GM10248 (cell line): ENCODE measurements at regions not wholly inside any gene's neighbourhood (a gene's known extent, or its start where the extent isn't known, plus 50 kb on each side); places are given as distances from the start of the nearest gene placed in this dataset.
"Not testable (repeated sequence)": the region's sequence is repeated elsewhere in the genome, so short reads cannot be mapped to it uniquely, and the experiment has no call there.

Experiments used
- CTCF ChIA-PET: fragments of 300-600 bp; sonication (Branson Sonifier 250); formaldehyde crosslinking; extraction: SDS; loops from one replicate; lab custom pipeline; 2021; ENCODE audit warnings: antibody characterized with exemption; lab: Yijun Ruan, JAX
- POLR2A ChIA-PET: fragments of 350-650 bp; sonication (Branson Sonifier 250); formaldehyde crosslinking; extraction: SDS; loops from one replicate; lab custom pipeline; 2020; ENCODE audit warnings: antibody characterized with exemption; lab: Yijun Ruan, JAX
- DNase-seq: peaks from one replicate; pipeline ENCODE4 v3.0.0; 2012; ENCODE audit errors: extremely low spot score

GRCh38 chr2:111423184-111423583, 302.5 kb downstream of the BCL2L11 start:
- CTCF ChIA-PET, DNase-seq, POLR2A ChIA-PET: not testable (repeated sequence)

- CTCF ChIA-PET, DNase-seq, POLR2A ChIA-PET: not testable (repeated sequence)
Observed at GRCh38 chr2:111424176-111424575, 303.5 kb downstream of the BCL2L11 start.

- DNase-seq, CTCF ChIA-PET, POLR2A ChIA-PET: not testable (repeated sequence)
Observed at GRCh38 chr2:111424851-111425309, 304.2 kb downstream of the BCL2L11 start.

DNA sequence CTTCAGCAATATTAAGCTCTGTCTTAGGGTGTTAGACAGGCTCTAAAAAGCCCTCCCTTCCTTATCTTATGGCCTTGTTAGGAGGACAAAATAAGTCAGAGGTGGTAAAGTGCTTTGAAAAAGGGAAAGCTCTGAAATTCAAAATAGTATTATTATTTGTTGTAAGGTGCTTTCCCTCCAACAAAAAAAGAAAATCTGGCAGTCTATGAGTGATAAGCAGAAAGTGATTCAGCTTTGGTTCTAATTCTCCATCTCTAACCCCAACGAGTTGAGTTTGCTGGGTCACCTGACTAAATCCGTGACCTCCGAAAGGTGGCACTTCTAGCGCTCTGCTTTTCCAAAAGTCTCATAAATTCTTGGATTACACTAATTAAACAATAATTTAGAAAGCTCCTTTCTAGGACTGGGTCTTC, 305.1 kb downstream of the BCL2L11 start:
- POLR2A ChIA-PET, DNase-seq, CTCF ChIA-PET: not testable (repeated sequence)

GRCh38 chr2:111427346-111427745, 306.6 kb downstream of the BCL2L11 start:
- CTCF ChIA-PET, POLR2A ChIA-PET: not testable (repeated sequence)

DNA sequence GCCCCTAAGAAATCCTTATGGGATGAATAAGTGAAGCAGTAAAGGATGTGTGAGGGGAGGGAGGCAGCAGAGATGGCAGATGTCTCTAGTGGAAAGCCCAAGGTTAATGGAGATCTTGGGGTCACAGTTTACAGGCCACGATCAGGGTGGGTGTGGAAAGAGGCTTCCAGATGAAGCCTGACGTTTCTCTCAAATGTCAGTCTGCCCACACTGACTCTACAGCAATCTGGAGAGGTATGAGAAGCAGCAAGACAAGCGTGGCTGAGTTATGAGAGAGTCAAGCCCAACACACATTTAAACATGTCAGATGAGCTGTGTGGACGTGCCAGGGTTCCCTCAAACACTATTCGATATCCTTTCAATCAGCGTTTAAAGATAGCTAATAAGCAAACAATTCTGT, 308.2 kb downstream of the BCL2L11 start:
- CTCF ChIA-PET, POLR2A ChIA-PET, DNase-seq: not testable (repeated sequence)

More at GRCh38 chr2:111427346-111427745, 306.6 kb downstream of the BCL2L11 start:
- not testable (repeated sequence) for DNase-seq

DNA sequence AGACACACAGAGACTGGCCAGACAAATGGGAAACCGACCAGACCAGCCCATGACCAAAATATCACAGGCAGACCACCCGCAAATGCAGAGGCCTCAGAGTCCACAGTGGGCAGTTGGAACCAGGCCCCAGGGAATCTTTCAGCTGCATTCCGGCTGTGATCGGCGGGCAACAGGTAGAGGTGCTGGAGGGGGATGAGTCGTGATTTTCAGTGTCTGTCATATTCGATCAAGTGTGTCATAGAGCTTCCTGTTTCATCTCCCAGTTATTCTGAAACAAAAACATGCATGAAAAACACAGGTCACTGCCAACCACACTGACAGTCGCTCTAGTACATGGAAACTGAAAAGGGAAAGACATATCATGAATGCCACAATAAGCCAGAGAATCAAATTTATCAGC, 308.6 kb downstream of the BCL2L11 start:
- DNase-seq, CTCF ChIA-PET, POLR2A ChIA-PET: not testable (repeated sequence)

DNA sequence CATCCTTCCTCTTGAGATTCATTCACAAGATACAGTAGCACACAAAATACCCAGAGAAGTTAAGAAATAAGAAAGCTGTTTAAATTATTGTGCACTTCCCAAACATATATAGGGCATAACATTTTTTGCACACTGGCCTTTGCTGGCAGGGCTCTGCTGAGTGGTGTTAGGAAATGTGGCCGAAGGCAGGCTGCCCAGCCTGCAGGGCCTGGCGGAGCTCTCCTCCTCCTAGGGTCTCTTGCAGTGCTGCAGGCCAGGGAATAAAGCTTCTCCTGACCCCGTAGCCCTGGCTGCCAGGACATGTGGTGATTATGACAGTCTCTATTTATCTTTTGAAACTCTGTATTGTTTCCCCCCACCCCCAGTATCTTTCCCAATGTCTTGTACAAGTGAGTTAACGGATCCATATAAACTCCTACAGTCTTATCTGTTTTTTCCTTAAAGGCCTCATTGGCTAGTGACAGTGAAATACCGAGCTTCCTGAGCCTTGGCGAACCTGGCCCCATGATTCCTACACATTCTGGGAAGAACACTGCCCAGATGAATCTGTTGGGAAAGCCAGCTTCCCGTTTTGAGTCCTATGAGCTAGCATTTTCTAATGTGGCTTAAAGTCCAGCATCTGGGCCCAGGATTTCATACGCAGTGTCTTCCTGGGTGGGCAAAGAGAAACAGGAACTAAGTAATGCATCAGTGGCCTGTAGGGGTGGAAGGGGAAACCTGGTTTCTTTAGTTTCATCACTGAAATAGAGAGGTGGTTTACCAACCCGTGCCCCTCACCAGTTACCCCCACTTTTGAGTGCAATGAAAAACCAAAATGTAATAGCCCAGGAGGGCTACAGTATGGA, 310.3 kb downstream of the BCL2L11 start:
- DNase-seq, POLR2A ChIA-PET, CTCF ChIA-PET: not testable (repeated sequence)

- CTCF ChIA-PET, POLR2A ChIA-PET, DNase-seq: not testable (repeated sequence)
Observed at GRCh38 chr2:111432423-111432822, 311.7 kb downstream of the BCL2L11 start.

- not testable (repeated sequence) for DNase-seq
Observed at GRCh38 chr2:111432916-111433499, 312.3 kb downstream of the BCL2L11 start.

GRCh38 chr2:111433892-111434607, 313.3 kb downstream of the BCL2L11 start:
- DNase-seq, CTCF ChIA-PET, POLR2A ChIA-PET: not testable (repeated sequence)

More at GRCh38 chr2:111432916-111433499, 312.3 kb downstream of the BCL2L11 start:
- CTCF ChIA-PET, POLR2A ChIA-PET: not testable (repeated sequence)

- CTCF ChIA-PET, DNase-seq, POLR2A ChIA-PET: not testable (repeated sequence)
Observed at GRCh38 chr2:111434608-111434939, 313.9 kb downstream of the BCL2L11 start.

DNA sequence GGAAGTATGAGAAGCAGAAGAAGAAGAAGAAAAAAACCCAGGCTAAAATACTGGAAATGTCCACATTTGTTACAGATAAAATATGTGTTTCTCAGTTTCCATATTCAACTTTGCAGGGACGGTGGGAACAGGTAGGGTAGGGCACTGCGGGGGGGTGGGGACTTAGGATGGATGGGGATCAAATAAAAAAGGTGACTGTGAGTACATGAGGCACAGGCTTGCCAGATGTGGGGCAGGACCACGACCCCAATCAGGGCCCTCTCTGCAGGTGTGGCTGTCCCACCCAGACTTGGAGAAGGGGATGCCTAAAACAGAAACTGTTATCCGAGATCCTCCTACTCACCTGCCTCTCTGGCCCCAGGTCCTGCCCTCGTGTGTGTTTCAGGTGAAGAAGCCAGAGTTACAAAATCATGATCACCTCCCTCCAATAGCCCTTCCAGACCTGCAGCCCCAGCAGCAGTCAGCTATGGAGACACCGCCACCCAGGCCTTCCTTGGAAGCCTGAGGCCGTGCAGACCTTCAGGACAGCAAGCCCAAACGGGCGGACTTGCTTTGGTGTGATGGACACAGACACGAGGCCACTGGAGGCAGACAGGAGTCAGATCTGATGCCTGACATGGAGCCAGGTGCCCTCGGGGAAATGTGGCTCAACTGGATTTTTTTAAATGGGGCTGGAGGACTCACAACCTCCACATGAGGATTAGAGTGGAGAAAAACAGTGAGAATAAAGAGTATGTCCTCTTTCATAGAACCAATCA, 315.0 kb downstream of the BCL2L11 start:
- CTCF ChIA-PET, DNase-seq, POLR2A ChIA-PET: not testable (repeated sequence)

GRCh38 chr2:111436411-111436810, 315.7 kb downstream of the BCL2L11 start:
- DNase-seq, POLR2A ChIA-PET, CTCF ChIA-PET: not testable (repeated sequence)

DNA sequence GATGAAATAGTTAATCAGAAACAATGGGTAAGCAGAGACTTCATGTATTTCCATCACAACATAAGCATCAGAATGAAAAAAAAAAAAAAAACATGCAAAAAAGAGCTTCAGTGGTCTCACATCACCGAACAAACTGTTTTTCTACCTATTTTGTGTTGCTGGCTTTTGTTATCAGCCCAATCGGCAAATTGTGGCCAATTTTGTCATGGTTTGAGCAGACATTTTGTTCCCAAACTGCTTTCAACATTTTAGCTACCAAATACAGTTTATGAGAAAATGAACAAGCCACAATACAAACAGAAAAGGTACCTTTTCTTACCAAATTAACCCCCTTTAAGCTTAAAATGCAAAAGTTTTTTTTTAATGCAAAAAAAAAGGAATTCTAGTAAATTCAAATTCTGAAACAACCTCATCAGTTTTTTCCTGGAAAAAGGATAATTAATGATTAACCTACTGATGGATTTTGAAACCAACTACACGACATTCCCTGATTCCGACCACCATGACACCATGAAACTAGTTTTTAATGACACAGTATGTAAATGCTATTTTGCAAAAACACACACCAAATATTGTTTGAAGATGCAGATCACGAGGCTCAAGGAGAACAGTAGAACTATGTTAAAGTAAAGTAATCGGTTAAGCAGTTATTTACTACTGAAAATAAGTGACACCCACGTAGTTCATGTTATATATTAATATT, 316.7 kb downstream of the BCL2L11 start:
- POLR2A ChIA-PET, CTCF ChIA-PET, DNase-seq: not testable (repeated sequence)

GRCh38 chr2:111438161-111438560, 317.4 kb downstream of the BCL2L11 start:
- CTCF ChIA-PET, POLR2A ChIA-PET, DNase-seq: not testable (repeated sequence)

- POLR2A ChIA-PET, CTCF ChIA-PET, DNase-seq: not testable (repeated sequence)
Observed at GRCh38 chr2:111439237-111439636, 318.5 kb downstream of the BCL2L11 start.
